HG03045 (cell line): ENCODE measurements at regions not wholly inside any gene's neighbourhood (a gene's known extent, or its start where the extent isn't known, plus 50 kb on each side); places are given as distances from the start of the nearest gene placed in this dataset.
"Not testable (repeated sequence)": the region's sequence is repeated elsewhere in the genome, so short reads cannot be mapped to it uniquely, and the experiment has no call there.

Experiments used
- ATAC-seq: cut with Tn5 transposase; IDR thresholded peaks from one replicate; pipeline ENCODE4 v1.9.1; 2021; ENCODE audit warnings: mild to moderate bottlenecking, moderate library complexity; ENCODE audit not compliant: unreplicated experiment

DNA sequence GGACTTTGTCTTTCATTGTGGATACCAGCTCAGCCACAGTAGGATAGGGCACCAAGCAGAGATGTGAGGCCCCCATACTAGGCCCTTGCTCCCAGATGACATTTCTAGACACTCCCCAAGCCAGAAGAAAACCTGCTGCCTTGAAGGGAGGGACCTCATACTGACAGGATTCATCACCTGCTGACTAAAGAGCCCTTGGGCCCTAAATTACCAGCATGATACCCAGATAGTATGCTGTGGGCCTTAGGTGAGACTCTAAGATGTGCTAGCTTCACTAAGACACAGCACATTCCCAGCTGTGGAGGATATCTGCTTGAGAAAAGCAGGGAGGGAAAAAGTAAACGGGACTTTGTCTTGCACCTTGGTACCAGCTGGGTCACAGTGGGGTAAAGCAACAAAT is 324.0 kb downstream of the TBL1XR1 start:
- ATAC-seq = peak; percentile 4

DNA sequence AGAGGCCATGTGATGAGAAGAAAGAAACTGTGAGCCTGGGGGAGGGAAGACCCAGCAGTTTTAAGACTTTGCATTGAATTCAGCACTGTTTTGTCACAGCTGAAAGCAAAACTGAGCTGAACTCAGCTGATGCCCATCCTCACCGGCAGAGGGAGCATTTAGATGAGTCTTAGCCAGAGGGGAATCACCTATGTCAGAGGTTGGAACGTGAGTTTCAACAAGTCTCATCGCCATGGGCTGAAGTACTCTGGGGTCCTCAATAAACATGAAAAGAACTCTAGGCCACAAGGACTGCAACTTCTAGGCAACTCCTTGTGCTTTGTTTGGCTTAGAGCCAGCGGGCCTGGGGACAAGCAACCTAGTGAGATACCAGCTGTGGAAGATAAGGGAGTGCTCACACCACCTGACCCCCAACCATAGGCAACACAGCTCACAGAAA is 324.5 kb downstream of the TBL1XR1 start:
- peak; percentile 96 for ATAC-seq

DNA sequence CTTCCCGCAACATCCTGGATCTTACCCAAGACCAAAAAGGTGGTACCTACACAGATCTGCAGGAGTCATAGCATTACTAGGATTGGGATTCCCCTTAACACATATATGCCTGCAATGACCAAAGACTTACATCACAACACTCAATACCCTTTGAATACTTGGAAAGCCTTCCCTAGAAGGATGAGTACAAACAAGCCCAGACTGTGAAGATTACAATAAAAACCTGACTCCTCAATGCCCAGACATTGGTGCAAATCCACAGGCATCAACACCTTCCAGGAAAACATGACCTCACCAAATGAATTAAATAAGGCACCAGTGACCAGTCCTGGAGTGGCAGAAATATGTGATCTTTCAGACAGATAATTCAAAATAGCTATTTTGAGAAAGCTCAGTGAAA is 326.8 kb downstream of the TBL1XR1 start:
- no peak for ATAC-seq

DNA sequence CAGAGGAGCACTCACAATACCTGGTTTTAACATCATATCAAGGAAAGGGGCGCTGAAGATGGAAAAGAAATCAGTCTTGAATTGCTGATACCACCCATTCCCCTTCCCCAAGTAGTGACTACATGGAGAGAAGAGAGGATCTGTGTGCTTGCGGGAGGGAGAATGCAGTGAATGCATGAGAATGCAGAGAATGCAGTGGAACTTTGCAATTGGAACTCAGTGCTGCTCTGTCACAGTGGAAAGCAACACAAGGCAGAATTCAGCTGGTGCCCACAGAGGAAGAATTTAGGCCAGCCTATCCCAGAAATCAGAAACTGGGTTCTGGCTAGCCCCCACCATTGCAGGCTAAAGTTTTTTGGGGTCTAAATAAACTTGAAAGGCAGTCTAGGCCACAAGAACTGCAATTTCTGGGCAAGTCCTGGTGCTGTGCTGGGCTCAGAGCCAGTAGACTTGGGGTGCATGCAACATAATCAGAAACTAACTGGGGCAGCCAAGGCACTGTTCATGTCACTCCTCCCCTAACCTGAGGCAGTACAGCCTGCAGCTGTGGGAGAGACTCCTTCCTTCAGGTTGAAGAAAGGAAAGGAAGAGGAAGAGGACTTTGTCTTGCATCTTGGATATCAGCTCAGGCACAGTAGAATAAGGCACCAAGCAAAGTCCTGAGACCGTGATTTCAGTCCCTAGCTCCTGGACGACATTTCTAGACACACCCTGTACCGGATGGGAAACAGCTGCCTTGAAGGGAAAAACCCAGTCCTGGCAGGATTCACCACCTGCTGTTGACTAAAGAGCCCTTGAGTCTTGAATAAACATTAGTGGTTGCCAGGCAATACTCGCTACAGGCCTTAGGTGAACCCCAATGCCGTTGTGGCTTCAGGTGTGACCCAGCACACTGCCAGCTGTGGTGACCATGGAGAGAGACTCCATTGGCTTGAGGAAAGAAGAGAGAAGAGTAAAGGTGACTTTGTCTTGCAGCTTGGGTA is 329.3 kb downstream of the TBL1XR1 start:
- ATAC-seq = no peak

DNA sequence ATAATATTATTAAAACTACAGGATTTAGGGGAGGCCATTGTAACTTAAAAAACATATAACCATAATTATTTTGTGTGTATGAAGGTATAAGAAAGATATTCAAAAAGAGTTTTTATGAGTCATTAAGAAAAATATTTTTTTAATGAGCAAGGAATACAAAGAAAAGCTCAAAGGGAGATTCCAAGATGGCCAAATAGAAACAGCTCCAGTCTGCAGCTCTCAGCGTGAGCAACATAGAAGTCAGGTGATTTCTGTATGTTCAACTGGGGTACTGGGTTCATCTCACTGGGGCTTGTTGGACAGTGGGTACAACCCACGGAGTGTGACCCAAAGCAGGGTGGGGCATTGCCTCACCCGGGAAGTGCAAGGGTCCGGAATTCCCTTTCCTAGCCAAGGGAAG is 336.1 kb downstream of the TBL1XR1 start:
- ATAC-seq = no peak

DNA sequence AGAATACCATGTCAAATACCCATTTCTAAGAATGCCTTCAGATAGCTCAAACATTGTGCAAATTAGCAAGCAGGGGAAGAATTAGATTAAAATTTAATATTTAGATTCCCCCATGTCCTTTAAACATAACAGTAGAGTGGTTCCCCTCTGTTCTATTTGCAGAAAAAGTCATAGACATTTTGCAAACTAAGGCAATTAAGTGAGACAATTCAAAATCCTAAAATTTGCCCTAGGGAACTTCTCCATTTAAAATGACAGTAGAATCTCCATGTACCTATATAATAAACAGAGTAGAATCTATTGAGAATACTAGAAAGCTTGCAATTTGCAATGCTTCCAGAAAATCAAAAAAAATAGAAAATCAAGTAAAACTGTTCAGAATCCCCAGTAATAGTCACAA is 340.6 kb downstream of the TBL1XR1 start:
- ATAC-seq = no peak

DNA sequence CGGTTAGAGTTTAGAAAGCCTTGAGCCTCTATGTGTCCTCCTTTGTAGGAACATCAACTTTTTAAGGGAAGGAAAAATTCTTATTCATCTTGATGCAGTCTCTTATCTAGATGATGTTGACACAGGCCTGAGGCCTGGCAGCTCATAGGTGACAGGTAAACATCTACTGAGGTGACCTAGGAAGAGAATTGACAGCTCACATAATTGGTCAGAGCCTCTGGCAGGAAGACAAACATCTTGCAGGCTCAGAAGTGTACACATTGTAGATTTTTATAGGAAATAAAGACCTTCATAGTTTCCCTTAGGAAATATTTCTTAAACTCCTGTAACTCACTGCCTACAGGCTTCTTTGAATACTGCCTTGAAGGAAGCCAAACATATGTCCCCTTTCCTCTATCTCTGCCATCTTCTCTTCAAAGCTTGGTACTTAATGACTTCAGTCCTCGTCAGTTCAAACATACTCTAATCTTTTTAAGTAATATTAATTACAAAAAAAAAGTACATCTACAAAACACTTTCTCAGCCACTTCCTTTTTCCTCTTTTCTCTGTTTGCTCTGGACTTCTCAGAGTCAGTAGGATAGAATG is 341.3 kb downstream of the TBL1XR1 start:
- no peak for ATAC-seq

DNA sequence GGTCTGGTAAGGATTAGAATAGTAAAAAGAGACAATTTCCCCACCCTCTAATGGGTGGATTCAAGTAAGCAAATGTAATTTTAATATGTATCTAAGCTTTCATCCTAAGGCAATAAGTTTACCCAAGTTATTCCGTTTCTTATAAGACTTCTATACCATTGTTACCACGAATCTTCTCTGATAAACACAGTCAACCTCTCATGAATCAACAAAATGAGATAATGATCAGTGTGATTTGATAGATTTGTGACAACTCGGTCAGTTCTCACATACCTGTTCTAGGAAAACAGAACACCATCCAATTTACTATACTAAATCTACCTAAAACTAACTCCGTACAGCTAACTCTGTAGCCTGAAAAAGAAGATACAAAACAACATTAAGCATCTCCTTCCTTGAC is 342.1 kb downstream of the TBL1XR1 start:
- no peak for ATAC-seq

DNA sequence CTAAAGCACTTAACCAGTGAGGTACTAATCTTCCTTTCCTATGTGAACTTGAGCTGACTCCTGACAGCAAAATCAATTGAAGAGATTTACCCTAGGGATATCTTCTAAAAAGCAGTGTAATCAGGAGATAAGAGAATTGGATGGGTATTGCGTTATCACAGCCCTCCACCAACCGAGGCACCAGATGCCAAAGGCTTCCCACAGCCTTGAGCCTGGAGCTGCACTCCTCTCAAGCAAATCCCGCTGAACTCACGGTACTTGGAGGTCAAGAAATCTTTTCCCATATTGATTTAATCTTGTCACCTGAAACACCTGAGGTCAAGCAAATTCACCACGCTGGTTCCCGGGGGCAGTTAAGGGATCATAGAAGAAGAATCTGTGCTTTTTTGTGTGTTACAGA is 346.8 kb downstream of the TBL1XR1 start:
- ATAC-seq = no peak

DNA sequence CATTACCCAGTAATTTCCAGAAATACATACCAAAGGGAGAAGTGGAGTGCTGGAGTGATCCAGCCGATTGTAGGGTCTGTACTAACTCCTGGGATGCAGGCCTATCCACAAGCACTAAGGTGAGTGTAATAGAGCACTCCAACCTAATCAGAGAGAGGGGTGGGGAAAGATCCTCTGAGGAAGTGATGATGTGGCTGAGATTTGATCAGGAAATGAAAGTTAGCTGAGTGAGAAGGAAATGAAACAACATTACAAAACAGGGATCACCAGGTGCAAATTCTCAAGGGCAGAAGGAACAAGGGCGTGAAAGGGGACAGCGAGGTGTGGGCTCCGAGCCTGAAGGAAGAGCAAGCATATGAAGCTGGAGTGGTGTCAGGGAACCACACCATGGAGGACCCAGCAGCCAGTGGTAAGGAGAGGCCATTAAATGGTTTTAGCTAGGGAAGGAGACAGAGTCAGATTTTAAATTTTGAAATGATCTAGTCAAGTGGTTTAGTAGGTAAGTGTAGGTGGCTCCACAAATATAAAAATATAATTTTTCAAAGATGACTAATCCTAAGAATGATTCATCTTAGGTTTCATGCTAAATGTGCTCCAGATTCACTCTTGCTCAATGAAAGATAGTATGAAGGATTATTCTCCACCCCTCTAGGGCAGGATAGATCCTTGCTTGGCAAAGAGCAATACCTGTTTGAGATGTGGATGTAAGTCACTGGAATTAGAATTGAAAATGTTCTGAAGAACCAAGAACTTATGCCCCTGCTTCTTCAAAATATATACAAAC is 348.7 kb downstream of the TBL1XR1 start:
- no peak for ATAC-seq

DNA sequence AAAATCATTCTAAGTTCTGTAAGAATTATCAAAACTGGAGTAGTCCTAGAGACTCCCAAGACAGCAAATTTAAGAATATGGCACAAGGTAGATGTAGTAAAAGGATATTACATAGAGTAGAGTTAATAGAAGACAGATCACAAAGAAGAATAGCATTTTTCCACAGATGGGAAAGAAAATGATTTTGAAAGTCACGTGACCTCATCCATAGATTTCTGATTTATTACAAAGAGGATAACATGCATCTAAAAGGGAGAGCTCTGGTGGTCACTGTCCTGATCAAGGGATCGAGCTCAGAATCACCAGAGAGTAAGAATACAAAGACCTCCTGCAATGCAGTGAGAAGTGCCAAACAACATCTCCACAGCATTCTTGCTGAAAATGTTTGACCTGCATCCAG is 354.4 kb downstream of the TBL1XR1 start:
- ATAC-seq = no peak

DNA sequence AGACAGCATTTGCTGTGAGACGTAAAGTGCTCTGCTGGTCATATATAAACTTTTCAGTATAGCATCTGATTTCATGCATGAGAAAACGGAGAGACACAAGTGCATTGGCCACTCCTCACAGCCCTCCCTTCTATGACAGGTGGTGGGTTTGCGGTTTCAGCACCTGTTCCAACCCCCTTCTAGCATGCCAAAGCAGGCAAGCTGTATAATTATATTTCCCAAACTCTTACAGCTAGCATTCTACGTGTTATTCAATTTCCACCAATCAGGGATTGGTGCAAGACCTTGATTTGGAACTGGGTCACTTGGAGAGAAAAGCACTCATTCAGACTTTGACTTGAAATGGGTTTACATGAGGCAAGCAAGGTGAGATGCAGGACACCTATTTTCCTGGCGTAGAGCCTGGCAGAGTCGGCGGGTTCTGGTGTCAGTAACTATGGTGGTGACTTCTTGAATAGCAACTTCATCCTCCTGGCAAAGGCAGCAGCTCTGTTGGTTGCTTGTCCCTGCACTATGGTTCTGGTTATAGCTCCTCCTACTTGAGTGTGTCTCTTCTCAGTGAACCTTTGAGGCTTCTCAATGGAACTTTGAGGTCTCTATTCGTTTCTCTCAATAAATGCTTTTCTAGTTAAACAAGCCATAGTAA is 356.5 kb downstream of the TBL1XR1 start:
- no peak for ATAC-seq

DNA sequence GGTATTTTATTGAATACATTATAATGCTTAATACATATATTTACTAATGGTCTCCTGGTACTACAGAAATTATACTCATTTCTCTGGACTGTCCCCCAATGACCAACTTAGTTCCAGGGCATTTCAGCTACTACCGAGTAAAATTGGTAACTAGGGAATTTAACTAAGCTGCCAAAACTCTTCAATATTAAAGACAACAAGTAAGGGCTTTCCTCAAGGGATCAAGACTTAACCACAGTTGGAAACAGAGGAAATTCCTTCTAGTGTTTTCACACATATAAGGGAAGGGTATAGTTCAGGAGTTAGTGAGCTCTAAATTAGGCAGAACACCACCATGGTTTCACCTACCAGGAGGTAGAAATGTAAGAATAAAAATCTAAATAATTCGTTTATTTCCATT is 357.4 kb downstream of the TBL1XR1 start:
- no peak for ATAC-seq

DNA sequence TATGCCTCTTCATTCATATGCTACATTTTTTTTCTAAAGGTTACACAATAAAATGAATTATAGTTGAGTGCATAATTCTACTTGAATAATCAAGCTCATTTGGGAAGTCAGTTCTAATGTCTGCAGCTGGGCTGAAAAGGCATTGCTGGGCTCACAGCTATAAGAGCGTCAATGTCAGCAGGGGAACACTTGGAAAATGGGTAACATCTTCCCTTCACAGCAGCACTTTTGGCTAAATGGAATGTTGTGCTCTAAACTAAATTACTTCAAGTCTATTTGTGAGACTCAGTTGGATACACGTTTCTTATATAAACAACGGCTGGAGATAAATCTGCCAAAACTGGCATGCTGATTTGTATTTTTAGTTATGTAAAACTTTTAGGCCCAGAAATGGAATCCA is 357.8 kb downstream of the TBL1XR1 start:
- ATAC-seq = no peak

DNA sequence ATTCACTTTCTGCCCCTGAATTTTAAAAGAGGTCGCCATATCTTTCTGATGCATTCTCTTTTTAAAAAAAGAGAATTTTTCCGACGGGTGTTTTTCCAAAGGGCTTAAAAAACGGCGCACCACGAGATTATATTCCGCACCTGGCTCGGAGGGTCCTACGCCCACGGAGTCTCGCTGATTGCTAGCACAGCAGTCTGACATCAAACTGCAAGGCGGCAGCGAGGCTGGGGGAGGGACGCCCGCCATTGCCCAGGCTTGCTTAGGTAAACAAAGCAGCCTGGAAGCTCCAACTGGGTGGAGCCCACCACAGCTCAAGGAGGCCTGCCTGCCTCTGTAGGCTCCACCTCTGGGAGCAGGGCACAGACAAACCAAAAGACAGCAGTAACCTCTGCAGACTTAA is 370.0 kb downstream of the TBL1XR1 start:
- not testable (repeated sequence) for ATAC-seq

DNA sequence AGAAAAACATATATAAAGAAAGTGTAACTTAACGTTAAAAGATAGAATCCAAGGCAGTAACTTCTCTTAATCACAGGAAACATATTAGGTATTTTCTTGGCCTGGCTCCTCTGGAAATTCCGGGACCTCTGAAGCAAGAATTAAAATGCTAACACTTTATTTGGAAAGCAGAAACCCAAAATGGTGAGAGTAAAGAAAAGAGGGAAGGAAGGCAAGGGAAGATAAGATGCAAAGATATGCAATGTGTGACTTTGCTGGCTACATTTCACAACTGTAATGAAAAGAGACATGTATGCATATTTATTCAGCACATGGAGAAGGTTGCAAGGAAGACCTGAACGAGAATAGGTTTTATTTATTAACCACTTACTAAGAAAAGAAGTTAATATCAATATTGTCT is 372.5 kb downstream of the TBL1XR1 start:
- ATAC-seq = no peak

DNA sequence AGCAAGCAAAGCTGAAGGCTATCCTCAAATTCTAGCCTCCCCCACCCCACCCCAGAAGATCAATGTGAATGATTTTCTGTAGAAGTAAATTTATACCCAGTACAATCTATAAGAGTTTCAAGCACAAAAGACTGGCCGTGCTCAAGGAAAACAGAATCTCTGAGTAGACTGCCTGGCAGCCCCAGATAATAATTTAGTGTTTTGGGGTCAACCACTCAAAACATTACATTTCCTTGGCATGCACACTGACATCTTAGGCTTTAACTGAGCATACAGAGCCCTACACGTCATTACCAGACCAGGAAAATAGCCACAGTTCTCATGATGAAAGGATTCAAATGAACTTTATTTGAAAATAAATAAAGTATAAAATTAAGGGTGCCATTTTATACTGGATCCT is 376.5 kb downstream of the TBL1XR1 start:
- ATAC-seq = no peak

DNA sequence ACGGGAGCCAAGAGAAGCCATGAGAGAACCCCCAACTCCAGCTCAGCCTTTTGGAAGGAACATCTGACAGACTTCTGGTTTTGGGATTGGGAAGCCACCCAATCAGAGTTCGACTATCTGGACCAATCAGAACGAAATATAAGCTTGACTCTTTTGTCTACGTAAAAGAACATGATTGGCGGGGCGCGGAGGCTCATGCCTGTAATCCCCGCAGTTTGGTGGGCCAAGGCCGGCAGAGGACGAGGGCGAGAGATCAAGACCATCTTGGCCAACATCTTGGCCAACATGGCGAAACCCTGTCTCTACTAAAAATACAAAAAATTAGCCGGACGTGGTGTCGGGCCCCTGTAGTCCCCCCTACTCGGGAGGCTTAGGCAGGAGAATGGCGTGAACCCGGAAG is 380.3 kb downstream of the TBL1XR1 start:
- no peak for ATAC-seq

DNA sequence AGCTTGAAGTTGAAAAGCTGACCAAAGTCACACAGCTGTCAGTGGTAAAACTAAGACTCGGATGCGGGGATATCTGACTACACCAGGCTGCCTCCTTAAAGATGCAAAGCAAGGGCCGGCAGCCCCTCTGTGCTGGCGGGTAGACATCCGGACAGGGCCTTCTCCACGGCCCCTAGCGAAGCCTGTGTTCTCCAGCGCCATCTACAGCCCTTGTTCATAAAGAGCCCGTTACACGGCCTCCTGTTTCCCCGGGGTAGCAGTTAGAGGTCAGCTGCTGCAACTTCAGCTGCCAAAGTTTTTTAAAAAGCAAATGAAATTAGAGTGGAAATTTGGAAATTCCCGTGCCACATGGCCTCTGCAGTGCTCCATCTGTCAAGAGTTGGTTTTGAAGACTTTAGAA is 383.0 kb downstream of the TBL1XR1 start:
- peak; percentile 72 for ATAC-seq

DNA sequence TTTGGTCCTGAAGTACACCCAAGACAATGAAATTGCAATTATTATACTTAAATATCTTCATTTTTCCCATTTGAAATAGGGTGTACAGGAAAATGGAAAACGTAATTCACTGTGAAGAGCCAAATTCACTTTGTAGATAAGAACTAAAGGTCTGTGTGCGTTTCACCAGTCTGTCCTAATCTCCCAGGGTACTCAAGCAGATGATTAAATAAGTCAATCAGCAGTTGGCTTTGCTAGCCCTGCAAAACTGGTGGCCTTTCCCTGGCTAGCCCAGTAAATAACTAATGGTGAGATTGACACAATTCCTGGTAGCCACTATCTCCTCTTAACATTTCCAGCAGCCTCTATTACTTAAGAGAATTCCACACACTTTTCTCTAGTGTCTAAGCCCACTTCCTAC is 389.3 kb downstream of the TBL1XR1 start:
- ATAC-seq = no peak

DNA sequence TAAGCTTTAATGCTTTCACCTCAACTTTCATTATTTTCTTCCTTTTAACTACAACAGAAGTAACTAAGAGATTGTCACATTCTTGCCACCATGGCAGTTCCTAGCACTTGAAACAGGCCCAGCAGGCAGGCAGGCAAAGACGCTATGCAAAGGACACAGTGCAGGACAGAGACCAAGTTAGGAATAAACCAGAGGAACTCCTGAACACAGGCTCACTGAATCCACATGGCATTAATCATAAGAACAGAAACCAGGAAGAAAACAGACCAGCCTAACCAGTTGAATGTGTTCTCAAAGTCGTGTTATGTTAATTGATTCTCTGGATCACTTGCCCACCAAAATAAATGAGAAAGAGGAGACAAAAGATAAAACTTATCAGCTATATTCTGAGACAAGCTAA is 397.6 kb downstream of the TBL1XR1 start:
- no peak for ATAC-seq
